ENCODE measurements at regions not wholly inside any gene's neighbourhood (a gene's known extent, or its start where the extent isn't known, plus 50 kb on each side); places are given as distances from the start of the nearest gene placed in this dataset.
"Not testable (repeated sequence)": the region's sequence is repeated elsewhere in the genome, so short reads cannot be mapped to it uniquely, and the experiment has no call there.

DNA sequence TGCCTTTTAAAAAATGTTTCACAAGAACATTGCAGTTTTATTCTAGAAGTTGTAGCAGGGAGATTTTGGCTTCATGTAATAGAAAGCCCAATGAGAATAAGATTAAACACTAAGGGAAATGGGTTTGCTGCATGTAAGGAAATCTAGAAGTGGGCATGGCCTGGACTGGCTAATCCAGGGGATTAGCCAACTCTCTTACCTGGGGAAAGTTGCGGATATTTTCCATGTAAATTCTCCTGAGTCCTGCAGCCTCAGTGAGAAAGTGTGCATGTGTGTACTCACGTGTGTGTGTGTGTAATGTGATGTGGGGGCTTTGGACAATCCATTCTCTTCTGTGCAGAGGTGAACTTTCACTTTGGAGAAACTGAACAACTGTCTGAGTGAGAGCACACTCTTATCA is 775.1 kb upstream of the TPTE start:
- DNase-seq = not testable (repeated sequence)

DNA sequence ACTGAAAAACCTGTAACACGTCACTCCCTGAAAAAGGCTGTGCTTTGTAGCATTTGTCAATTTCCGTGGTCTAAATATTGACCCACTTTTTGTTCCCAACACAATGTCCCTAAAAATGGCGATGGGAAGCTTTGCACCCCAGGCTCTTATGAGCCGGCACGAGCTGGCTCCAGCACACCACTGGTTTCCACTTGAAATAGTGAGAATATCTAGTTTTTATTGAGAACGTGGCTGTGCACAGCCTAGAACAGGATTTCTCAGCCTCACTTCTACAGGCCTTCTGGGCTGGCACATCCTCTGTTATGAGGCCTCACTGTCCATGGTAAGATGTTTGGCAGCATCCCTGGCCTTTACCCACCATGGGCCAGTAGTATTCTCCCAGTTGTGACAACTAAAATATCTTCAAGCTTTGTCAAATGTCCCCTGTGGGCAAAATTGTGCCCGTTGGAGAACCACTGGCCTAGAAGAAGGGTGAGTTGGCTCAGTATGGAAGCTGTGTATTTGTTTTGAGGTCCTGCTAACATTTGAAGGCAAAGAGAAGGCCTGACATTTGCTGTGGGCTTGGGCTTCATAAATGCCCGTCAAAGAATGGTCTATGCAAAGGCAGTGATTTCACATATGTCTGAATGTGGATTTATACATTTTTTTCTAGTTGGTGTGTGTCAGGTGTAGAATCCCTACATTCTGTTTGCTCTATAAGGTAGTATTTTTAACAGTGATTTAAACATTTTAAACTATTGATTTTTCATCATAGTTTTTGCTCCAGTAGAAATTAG is 774.4 kb upstream of the TPTE start:
- DNase-seq = not testable (repeated sequence)

DNA sequence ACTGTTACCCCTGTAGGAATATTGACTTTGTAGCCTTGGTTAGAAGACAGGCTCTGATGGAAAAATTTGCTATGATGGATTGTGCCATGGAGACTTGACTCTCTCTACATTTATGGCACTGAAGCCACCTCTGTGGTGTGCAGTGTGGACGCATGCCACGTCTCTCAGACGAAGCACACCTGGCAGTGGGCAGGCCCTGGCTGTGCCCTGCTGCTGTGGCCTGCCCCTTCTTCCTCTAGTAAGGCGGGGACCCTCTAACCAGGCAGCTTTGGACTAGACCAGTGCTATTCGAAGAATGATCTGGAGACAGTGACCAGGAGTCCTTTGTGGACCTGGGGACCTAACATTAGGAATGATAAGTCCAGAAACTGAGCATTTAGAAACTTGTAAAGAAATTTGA is 773.5 kb upstream of the TPTE start:
- not testable (repeated sequence) for DNase-seq

DNA sequence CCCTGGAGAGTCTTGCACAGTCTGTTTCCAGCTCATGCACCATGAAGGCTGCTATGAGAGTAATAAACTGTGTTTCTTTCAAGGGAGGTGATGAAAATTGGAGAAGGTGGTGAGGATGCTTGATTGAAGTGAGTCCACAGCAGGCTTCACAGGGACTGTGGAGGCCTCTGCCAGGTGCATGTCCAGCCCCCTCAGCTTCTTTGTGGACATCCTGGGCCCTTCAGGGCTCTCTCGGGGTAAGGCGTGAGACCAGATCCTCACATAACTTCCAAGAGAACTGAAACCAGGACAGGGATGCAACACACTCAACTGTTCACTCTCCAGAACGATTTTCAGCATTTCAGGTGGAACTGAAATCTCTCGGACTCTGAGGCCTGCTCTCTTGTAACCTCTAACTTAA is 772.9 kb upstream of the TPTE start:
- DNase-seq = not testable (repeated sequence)

DNA sequence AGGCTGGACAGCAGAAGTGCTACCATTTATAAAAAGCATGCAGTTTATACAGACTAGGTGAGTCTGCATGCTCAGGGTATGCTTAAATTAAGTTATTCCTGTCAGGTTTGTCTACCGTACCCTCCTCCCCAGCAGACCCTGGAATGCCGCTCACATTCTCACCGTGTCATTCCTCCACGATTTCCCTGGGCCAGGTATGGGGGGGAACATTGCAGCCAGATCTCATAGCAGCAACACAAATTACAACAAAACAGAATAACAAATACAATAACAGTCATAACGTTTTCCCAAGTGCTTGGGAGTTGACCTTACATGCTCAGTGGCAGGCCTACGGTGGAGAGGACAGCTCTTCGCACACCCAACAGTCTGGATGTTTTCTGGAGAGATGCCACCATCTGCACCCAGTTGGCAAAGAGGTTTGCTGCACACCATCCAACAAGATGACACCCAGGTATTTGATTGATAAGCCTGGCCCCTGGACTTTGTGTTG is 771.6 kb upstream of the TPTE start:
- DNase-seq = not testable (repeated sequence)

DNA sequence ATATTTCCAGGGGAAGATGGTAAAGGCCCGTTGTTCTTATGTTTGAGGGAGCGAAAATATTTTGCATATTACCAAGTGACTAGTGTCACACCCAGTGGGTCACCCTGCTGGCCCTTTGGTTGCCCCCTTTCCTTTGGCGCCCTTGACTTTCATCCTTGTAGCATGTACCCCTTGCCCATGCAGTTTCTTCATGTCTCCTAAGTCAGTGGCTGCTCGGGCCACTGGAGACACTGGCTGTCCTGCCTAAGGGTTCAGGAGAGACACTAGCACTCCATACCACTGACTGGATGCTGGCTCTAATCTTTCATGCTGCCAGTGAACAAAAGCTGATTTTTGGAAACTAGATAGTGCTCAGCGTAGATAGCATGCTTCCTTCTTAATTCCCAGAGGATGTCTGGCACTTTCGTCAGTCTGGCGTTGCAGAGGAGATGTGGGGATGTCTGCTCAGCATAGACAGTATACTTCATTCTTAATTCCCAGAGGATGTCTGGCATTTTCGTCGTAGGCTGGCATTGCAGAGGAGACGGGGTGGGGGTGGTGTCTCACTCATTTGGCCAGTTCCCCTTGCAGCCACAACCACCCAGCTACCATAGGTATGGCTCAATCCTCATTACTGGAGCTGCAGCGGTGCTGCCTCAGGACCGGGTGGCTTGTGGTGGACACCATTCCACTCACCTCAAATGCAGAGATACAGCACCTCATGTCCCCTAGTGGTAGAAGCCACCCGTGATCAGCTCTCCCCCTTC is 770.9 kb upstream of the TPTE start:
- no peak for DNase-seq

DNA sequence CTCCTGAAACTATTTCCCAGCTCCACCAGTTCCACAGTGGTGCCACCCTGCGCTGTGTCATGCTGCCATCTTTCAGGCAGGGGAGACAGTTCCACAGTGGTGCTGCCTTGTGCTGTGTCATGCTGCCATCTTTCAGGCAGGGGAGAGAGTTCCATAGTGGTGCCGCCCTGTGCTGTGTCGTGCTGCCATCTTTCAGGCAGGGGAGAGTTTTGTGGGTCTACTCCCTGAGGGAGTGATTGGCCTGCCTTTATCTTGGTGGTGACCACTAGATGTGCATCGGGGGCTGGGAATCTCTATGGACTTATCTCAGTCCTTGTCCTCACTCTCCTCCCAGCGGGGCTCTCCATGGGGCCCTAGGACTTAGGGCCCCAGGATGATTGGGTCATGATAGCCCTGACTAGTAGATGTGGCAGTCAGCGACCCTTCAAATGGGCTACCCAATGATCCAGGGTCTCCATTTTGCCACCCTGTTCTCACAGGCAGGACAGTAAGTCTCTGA is 770.2 kb upstream of the TPTE start:
- DNase-seq = not testable (repeated sequence)

DNA sequence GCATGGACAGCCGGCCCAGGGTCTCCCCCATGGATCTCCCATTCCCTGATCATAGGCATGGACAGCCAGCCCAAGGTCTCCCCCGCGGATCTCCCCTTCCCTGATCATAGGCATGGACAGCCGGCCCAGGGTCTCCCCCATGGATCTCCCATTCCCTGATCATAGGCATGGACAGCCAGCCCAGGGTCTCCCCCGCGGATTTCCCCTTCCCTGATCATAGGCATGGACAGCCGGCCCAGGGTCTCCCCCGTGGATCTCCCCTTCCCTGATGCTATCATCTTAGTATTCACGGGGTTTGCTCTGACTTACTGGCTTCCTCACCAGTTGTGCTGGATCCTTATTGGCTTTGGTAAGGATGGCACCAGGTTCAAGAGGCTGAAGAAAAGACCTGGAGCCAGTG is 769.4 kb upstream of the TPTE start:
- not testable (repeated sequence) for DNase-seq

DNA sequence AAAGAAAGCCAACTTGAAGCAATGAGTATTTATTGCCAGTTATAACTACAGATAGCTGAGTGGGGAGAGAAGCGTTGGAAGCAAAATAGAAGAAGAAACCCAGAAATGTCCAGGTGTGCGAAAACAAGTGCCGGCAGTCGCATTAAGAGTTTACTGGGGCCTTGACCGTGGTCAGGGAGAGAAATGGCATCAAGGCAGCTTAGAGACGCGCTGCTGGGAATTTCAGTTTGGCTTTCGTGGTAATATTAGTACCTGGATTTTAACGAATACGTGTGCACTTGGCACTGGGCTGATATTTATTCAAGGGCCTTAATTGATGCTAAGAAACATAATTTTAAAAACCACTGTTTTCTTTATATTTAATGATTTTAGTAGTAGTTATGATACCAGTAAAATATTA is 767.9 kb upstream of the TPTE start:
- DNase-seq = not testable (repeated sequence)

DNA sequence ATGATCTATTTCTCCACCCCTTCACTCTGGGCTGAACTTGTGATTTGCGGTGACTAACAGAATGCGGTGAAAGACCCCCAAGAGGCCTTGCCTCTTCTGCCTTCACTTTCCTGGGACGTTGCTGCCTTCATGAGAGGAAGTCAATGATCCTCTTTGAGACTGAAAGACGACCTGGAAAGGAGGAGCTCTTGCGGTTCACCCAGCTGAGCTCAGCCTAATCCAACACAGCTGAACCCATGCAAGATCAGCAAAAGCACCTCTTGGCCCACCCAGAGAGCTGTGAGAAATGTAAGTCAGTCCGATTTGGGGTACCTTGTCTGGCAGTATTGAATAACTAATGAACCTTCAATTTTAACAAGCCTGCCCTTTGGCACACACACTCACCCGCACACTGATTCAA is 767.4 kb upstream of the TPTE start:
- DNase-seq = no peak

DNA sequence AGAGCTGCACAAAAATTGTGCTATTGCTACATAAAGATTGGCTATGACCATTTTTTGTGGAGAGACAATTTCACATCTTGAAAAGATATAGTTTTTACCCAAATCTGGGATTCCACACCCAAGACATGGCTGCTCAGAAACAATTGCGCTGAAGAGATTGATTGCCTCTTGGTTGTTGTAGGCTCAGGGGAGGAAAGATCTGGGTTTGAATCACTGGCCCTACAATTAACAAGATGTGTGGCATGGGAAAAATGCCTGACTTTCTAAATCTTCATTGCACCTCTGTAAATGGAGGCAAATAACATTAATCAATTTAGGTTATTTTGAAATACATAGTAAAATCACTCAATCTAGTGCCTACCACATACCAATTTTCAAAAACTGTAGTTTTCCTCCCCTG is 766.9 kb upstream of the TPTE start:
- not testable (repeated sequence) for DNase-seq

DNA sequence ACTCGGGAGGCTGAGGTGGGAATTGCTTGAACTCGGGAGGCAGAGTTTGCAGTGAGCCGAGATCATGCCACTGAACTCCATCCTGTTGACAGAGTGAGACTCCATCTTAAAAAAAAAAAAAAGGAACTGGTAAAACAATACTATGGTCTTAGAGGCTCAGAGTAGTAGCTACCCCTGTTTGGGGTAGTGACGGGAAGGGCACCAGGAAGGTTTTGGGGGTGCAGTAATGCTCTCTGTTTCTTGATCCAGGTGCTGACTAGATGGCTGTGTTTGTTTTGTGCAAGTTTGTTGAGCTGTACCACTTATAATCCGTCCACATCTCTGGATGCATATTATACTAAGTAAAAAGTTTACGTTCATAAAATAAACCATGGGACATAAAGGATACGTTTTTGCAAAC is 765.8 kb upstream of the TPTE start:
- DNase-seq = no peak

DNA sequence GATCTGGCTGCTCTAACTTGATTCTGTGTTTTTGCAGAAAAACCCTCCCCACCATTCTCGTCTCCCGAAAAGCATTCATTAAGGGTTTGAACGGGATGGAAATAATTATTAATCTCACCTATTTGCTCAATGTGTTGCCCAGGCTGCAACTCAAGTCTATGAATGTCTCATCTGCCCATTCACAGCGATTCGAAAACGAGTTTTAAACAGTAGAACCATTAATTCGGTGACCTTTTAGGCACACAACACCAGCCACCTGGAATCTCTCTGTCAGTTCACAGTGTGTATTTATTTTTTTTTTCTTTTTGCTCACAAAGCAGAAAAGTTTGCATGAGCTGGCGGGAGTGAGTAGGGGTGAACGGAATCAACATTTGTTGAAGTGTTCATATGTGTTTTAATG is 764.7 kb upstream of the TPTE start:
- DNase-seq = no peak

DNA sequence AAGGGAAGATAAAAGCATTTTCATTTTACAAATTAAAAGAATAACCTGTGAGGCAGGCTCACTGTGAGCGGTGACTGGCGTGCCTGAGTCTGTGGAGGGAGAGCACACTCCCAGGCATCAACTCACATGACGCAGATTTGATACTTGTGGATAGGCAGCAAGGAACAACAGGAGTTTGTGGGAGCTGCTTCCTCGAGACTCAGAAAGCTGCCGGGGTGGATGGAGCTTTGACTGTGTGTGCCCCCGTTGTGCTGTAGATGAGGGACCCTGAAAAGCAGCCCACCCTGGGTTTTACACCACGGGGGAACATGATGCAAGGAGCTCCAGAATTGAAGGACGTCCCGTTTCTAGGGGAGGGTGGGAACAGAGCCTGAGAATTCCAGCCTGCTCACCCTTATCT is 764.3 kb upstream of the TPTE start:
- DNase-seq = not testable (repeated sequence)

DNA sequence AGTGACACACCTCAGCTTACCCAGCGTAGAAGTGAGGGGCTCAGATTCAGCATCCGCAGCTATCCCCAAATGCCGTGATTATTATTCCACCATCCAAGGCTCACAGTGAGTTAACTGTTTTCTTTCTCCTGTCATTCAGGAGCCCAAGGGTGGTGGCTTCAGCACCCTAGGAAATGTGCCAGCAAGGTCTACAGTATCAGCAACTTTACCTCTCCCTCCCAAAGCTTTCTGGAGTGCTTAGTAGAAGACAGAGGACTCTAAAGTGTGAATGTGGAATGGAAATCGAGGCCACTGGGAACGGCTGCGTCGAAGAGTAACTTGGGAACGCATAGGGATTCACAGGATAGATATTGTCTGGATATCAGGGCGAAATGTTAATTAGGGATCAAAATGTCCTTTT is 763.8 kb upstream of the TPTE start:
- DNase-seq = not testable (repeated sequence)

DNA sequence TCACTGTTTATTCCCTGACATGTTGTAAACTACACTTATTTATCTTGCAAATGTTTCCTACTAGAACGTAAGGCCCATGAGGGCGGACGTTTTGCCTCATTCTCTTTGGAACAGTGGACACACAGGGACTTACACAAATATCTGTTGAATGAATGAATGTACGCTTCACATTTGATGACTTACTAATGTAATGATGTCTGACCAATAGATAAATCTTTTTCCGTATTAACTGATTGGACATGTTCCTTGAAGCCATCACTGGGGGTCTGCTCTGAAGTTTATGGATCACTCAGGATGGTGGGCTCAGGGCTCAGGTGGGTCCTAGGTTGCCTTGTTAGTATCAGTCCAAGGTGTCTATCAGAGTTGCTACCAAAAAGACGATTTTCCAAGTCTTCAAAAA is 763.2 kb upstream of the TPTE start:
- DNase-seq = no peak

DNA sequence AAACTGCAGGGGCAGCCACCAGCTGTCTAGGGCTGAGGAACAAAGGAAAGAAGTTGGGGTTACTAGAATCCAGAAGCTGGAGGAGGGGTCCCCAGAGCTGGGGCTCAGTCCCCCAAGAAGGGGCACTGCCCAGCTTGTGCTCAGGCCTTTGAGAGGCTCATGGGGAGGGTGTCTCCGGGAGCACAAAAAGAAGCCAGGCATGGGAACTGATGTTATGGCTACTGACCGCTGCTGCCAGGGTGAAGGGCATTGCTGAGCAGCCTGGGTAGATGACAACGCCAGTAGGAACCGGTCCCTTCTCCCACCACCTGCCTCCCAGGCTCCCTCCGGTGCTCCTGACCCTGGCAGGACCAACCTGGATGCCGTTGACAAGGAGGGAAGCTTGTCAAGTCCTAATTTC is 762.5 kb upstream of the TPTE start:
- DNase-seq = no peak

DNA sequence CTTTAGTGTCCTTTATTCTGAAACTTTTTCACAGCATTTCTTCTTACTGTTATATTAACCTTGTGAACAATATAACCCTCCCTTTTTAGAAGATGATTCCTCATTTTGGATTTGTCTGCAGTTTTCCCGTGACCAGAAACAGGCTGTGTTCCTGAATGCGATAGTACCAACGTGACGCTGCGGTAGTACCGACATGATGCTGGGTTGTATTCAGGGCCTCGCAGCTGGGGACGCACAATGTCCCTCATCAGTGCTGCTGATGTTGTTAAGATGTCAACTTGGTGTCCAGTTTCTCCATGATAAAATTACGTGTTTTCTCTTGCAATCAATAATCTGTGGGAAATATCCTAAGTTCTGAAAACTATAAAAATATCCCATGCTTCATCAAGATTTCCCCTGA is 761.4 kb upstream of the TPTE start:
- no peak for DNase-seq

DNA sequence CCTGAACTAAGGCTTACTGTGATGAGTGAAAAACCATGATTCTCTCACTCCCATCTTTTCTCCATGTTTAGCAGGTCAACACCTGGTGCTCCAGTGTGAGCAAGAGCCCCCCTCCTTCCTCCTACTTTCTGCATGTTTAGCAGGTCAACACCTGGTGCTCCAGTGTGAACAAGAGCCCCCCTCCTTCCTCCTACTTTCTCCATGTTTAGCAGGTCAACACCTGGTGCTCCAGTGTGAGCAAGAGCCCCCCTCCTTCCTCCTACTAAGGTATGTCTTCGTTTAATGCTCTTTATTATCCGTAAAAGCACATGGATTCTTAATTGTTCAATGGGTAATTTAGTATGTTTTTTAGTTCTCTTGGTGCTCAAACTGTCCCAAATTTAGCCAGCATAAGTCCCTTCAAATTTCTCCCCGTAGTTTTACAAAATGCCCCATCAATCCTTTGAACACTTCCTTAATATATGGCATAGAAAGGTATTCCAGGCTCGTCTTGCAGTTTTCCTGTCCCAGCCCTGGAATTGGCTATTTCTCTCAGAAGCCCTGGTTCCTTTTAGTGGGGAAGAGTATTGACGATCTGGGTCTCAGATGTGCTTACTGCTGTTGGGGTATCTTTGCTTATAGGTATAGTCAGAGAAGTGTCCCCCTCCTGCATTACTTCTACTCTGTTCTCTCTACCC is 760.8 kb upstream of the TPTE start:
- no peak for DNase-seq

DNA sequence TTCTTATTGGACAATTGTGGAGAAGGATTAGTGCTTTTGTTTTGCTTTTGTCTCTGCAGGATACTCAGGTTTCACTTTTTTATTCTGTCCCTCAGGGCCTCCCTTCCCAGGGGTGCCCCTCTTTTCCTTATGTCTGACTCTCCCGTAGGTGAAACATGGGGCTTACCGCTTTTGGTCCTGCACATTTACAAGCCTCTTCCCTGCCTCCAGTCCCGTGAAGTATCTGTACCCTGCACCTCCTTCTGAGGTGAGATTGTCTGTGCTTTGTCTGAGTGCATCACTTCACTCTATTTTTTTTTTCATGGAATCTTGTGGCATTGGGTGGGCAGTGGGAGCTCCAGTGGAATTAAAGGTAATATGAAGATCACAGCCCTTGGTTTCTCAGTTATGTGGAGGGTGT is 758.1 kb upstream of the TPTE start:
- no peak for DNase-seq

DNA sequence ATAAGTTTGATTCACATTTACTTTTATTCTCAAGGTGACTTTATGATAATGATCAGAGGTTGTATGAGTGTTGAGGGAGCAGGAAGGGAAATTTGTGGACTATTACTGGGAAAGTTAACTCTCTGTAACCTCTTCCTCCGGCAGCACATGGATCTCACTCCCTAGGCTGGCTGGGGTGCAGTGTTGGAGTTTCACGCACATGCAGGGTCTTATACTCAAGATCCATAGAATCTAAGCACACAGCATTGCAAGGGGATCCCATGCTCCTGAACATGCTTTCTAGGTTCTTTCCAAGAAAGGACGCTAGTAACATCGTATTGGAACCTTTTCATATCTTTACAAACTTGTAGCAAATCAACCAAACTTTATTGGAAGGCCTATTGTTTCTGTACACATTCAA is 757.6 kb upstream of the TPTE start:
- DNase-seq = no peak

DNA sequence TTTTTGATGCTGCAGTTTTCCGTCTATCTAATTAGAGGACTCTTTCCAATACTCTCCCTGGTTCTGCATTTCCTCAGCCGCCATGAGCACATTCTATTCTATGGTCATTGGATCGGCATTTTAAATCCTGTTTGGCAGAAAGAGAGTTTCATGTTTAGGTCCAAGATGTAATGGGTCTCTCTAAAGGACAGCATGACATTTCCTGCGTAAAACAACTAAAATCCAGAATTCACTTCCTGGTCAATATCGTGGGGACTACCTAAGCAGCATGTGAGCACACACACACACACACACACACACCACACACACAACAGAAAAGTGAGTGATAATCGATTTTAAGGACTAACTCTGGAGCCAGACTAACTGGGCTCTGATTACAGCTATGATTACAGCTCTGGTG is 757.1 kb upstream of the TPTE start:
- DNase-seq = not testable (repeated sequence)

DNA sequence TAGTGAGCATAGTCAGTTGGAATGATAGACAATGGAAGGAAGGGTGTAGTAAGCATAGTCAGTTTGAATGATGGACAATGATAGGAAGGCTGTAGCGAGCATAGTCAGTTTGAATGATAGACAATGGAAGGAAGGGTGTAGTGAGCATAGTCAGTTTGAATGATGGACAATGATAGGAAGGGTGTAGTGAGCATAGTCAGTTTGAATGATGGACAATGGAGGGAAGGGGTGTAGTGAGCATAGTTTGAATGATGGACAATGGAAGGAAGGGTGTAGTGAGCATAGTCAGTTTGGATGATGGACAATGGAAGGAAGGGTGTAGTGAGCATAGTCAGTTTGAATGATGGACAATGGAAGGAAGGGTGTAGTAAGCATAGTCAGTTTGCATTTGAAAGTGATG is 755.8 kb upstream of the TPTE start:
- DNase-seq = not testable (repeated sequence)

Data from activated CD8-positive, alpha-beta memory T cell treated with anti-CD3 and anti-CD28 coated beads, Interleukin-2, amount 50 U/mL, for 4 hours (primary cell).